ENCODE measurements at regions not wholly inside any gene's neighbourhood (a gene's known extent, or its start where the extent isn't known, plus 50 kb on each side); places are given as distances from the start of the nearest gene placed in this dataset.

DNA sequence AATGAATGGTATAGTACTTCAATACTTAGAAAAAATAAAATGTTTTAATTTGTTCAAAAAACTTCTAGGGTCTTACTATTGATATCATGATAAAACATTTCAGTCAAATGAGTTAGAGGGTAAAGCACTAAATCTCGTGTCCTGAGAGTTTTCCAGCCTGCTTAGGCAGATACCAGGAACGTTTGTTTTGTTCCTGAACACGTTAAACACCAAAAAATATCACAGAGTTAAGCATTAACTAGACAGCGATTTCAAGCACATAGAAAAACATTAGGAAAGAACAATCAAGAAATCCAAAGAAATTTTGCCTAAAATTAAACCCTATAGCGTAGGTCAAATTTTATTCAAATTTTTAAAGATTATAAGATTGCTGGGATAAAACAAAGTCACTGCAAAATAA lies 204.6 kb upstream of the AGR3 start (continued):
- TF ChIP-seq, protein P1, sequence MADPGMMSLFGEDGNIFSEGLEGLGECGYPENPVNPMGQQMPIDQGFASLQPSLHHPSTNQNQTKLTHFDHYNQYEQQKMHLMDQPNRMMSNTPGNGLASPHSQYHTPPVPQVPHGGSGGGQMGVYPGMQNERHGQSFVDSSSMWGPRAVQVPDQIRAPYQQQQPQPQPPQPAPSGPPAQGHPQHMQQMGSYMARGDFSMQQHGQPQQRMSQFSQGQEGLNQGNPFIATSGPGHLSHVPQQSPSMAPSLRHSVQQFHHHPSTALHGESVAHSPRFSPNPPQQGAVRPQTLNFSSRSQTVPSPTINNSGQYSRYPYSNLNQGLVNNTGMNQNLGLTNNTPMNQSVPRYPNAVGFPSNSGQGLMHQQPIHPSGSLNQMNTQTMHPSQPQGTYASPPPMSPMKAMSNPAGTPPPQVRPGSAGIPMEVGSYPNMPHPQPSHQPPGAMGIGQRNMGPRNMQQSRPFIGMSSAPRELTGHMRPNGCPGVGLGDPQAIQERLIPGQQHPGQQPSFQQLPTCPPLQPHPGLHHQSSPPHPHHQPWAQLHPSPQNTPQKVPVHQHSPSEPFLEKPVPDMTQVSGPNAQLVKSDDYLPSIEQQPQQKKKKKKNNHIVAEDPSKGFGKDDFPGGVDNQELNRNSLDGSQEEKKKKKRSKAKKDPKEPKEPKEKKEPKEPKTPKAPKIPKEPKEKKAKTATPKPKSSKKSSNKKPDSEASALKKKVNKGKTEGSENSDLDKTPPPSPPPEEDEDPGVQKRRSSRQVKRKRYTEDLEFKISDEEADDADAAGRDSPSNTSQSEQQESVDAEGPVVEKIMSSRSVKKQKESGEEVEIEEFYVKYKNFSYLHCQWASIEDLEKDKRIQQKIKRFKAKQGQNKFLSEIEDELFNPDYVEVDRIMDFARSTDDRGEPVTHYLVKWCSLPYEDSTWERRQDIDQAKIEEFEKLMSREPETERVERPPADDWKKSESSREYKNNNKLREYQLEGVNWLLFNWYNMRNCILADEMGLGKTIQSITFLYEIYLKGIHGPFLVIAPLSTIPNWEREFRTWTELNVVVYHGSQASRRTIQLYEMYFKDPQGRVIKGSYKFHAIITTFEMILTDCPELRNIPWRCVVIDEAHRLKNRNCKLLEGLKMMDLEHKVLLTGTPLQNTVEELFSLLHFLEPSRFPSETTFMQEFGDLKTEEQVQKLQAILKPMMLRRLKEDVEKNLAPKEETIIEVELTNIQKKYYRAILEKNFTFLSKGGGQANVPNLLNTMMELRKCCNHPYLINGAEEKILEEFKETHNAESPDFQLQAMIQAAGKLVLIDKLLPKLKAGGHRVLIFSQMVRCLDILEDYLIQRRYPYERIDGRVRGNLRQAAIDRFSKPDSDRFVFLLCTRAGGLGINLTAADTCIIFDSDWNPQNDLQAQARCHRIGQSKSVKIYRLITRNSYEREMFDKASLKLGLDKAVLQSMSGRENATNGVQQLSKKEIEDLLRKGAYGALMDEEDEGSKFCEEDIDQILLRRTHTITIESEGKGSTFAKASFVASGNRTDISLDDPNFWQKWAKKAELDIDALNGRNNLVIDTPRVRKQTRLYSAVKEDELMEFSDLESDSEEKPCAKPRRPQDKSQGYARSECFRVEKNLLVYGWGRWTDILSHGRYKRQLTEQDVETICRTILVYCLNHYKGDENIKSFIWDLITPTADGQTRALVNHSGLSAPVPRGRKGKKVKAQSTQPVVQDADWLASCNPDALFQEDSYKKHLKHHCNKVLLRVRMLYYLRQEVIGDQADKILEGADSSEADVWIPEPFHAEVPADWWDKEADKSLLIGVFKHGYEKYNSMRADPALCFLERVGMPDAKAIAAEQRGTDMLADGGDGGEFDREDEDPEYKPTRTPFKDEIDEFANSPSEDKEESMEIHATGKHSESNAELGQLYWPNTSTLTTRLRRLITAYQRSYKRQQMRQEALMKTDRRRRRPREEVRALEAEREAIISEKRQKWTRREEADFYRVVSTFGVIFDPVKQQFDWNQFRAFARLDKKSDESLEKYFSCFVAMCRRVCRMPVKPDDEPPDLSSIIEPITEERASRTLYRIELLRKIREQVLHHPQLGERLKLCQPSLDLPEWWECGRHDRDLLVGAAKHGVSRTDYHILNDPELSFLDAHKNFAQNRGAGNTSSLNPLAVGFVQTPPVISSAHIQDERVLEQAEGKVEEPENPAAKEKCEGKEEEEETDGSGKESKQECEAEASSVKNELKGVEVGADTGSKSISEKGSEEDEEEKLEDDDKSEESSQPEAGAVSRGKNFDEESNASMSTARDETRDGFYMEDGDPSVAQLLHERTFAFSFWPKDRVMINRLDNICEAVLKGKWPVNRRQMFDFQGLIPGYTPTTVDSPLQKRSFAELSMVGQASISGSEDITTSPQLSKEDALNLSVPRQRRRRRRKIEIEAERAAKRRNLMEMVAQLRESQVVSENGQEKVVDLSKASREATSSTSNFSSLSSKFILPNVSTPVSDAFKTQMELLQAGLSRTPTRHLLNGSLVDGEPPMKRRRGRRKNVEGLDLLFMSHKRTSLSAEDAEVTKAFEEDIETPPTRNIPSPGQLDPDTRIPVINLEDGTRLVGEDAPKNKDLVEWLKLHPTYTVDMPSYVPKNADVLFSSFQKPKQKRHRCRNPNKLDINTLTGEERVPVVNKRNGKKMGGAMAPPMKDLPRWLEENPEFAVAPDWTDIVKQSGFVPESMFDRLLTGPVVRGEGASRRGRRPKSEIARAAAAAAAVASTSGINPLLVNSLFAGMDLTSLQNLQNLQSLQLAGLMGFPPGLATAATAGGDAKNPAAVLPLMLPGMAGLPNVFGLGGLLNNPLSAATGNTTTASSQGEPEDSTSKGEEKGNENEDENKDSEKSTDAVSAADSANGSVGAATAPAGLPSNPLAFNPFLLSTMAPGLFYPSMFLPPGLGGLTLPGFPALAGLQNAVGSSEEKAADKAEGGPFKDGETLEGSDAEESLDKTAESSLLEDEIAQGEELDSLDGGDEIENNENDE (IDR thresholded peaks at IDR 0.05; ENCODE audit: insufficient replicate concordance, low read length) = no peak
- TF ChIP-seq POLR2AphosphoS5 (IDR thresholded peaks at IDR 0.05; ENCODE audit: low read depth, low read length) = no peak
